ENCODE measurements at regions not wholly inside any gene's neighbourhood (a gene's known extent, or its start where the extent isn't known, plus 50 kb on each side); places are given as distances from the start of the nearest gene placed in this dataset.

DNA sequence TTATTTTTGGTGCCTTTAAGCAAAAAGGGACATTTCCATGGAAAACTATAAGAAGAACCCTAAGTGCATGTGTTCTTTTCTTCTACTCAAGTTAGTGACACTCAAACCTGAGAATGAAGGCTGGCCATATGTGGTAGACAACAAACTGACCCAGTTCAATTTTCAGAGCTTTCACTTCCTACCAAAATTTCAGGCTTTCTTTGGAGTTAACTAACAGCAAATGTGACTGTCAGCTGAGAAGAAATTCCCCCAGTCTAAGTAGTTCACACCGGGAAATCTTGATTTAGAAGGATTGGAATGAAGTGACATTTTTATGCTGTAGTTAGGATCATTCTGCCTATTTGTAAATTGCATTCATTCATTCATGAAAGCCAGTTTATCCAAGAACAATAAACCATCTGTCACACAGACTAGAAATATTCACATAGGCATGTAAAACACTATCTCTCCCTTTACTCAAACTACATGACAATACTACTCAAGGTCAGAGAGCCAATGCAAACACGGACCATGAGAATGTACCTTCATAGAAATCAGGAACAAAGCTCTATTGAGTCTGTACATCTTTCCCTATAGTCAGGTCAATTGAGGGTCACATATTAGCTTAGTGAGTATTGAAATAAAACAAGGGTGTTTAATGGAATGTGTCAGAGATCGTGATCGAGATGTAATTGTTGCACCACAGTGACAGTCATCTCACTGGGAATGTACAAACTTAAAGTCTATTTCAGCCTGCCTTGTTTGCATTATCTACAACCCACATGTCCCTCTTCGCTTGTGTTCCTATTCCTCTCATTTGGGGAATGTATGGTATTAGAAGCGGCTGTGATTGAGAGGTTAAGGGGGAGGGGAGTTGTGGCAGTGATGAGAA, 113.8 kb upstream of the TGFBR2 start:
- peaks cover 8% of the 10 kb centered on the region for H3K4me1 Mint-ChIP-seq (ENCODE audit: low read depth)
- no peak overlapping the region for H3K27ac Mint-ChIP-seq

DNA sequence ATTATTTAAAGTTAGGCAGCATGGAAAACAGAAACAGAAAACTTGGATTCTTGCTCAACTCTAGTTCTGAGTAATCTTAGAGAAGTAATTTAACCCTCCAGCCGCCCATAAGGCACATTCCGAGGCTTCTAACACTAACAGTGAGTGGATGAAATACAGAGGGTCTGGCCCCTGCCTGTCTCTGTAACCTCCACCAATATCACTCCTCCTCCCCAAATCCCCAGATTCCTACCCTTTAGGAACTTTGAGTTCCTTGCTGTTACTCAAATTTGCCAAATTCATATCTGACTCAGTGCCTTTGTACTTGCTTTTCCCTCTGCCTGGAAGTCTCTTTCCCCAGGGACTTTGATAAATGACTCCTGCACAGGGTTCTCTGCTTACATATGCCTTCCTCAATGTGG, 112.5 kb upstream of the TGFBR2 start:
- H3K4me3 Mint-ChIP-seq (ENCODE audit: low read depth) = no peak overlapping the region
- H3K9me3 Mint-ChIP-seq (ENCODE audit: low read depth) = peaks cover 8% of the 10 kb centered on the region
- peaks cover 8% of the 10 kb centered on the region for H3K4me1 Mint-ChIP-seq (ENCODE audit: low read depth)
- H3K27ac Mint-ChIP-seq = no peak overlapping the region
- peaks cover 1% of the 10 kb centered on the region for H3K36me3 Mint-ChIP-seq (ENCODE audit: insufficient read depth)
- H3K27me3 Mint-ChIP-seq = no peaks in the 10 kb centered on the region
- DNase-seq (ENCODE audit: low spot score, unreplicated experiment) = no peak
- TF ChIP-seq, protein P1, sequence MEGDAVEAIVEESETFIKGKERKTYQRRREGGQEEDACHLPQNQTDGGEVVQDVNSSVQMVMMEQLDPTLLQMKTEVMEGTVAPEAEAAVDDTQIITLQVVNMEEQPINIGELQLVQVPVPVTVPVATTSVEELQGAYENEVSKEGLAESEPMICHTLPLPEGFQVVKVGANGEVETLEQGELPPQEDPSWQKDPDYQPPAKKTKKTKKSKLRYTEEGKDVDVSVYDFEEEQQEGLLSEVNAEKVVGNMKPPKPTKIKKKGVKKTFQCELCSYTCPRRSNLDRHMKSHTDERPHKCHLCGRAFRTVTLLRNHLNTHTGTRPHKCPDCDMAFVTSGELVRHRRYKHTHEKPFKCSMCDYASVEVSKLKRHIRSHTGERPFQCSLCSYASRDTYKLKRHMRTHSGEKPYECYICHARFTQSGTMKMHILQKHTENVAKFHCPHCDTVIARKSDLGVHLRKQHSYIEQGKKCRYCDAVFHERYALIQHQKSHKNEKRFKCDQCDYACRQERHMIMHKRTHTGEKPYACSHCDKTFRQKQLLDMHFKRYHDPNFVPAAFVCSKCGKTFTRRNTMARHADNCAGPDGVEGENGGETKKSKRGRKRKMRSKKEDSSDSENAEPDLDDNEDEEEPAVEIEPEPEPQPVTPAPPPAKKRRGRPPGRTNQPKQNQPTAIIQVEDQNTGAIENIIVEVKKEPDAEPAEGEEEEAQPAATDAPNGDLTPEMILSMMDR (IDR thresholded peaks at IDR 0.05; ENCODE audit: unreplicated experiment) = no peak

More for the DNA sequence above, 113.8 kb upstream of the TGFBR2 start:
- DNase-seq (ENCODE audit: low spot score, unreplicated experiment) = no peak
- Mint-ChIP-seq H3K36me3 (ENCODE audit: insufficient read depth) (peaks cover 1% of the 10 kb centered on the region), H3K4me3 (ENCODE audit: low read depth) (no peak overlapping the region), H3K27me3 (no peaks in the 10 kb centered on the region), H3K9me3 (ENCODE audit: low read depth) (peaks cover 13% of the 10 kb centered on the region)
- TF ChIP-seq, protein P1 (IDR thresholded peaks at IDR 0.05; ENCODE audit: unreplicated experiment) = no peak

DNA sequence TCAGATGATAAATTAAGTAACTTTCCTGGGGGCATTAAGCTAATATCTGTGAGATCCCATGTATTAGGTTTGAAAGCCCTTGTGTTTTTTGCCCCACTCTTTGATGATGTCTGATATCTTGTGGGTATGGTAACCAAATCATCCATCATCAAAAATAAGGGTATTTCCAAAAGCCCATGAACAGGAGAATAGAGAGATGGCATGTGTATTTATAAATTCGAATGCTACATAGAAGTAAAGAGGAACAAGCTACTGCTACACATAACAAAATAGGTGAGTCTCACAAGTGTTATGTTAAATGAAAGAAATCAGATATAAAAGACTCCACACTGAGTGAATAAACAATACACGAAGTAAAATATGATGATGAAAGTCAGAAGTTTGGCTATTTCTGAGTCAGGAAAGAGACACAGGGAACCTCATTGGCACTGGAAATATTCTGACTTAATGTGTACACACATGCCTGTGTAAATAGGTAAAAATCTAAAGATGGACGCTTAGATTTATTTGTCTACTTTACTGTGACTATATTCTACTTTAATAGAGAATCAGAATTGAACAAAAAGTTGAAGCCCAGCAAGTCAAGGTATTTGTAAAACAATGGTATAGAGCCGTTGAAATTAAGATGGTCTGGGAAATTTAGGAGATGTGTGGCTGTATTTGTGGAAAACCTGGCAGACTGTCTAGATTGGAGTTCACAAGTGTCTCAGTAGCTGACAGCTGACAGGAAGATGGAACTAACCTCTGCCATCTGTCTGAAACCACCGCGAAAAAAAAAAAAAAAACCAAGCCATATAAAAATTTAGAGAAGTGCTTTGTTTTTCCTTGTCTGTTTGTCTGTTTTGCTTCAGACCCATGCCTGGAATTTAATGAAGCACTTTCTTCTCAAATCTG, 111.0 kb upstream of the TGFBR2 start:
- Mint-ChIP-seq H3K4me1 (ENCODE audit: low read depth) (peaks cover 8% of the 10 kb centered on the region), H3K27me3 (no peaks in the 10 kb centered on the region), H3K27ac (no peak overlapping the region), H3K36me3 (ENCODE audit: insufficient read depth) (no peaks in the 10 kb centered on the region), H3K4me3 (ENCODE audit: low read depth) (no peak overlapping the region), H3K9me3 (ENCODE audit: low read depth) (peaks cover 5% of the 10 kb centered on the region)
- TF ChIP-seq, protein P1 (IDR thresholded peaks at IDR 0.05; ENCODE audit: unreplicated experiment) = no peak
- DNase-seq (ENCODE audit: low spot score, unreplicated experiment) = no peak

DNA sequence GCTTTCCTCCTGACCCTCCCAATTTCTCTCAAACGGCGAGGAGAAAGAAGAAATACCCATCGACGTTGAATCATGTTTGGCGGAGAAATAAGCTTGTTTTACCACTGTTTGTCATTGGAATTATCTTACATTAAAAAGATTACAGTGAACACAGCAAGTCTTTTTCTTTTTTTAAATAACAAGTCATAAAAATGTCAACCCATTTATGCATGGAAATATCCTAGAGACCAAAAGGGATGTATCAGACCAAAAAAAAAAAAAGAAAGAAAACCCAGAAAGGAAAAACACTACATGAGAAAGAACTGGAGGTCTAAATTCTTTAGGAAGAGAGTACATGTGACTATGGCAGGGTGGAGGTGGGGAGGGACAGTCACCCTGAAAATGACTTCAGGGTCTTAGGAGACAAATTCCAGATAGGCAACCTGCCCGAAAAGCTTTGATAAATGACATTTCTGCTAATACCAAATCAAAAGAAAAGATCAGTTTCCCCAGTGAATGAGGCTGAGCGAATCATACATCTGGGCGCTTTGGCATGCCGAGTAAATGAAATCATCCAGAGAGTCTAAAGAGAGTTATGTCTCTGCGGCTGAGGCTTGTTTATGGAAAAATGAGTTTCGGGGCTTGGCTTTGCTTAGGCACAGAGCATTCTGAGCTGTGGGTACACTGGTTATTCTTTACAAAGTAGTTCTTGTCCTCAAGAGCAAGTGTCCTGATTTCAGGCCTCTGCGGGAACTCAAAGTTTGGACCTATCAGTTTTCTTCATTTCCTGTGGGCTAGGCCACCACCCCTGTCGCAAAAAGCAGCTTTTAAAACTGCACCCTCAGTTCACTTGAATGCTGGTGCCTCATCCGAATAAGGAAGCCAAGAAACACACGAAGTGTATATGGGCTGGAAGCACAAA, 110.1 kb upstream of the TGFBR2 start:
- H3K4me3 Mint-ChIP-seq (ENCODE audit: low read depth) = no peak overlapping the region
- no peak for DNase-seq (ENCODE audit: low spot score, unreplicated experiment)
- H3K4me1 Mint-ChIP-seq (ENCODE audit: low read depth) = peaks cover 8% of the 10 kb centered on the region
- no peaks in the 10 kb centered on the region for H3K27me3 Mint-ChIP-seq
- H3K9me3 Mint-ChIP-seq (ENCODE audit: low read depth) = peaks cover 10% of the 10 kb centered on the region
- TF ChIP-seq, protein P1 (IDR thresholded peaks at IDR 0.05; ENCODE audit: unreplicated experiment) = no peak
- no peak overlapping the region for H3K27ac Mint-ChIP-seq
- no peaks in the 10 kb centered on the region for H3K36me3 Mint-ChIP-seq (ENCODE audit: insufficient read depth)
